ENCODE measurements at regions not wholly inside any gene's neighbourhood (a gene's known extent, or its start where the extent isn't known, plus 50 kb on each side); places are given as distances from the start of the nearest gene placed in this dataset.

GRCh38 chr5:68669864-68670575 is 423.8 kb upstream of the SLC30A5 start:
- Histone ChIP-seq H3K27ac (ENCODE audit: extremely low read depth, low read depth, low read length) (no peak overlapping the region), H3K4me3 (no peak overlapping the region), H3K27me3 (ENCODE audit: control insufficient read depth in 2 of 2, insufficient read depth in 2 of 2, low read length in 2 of 2) (peaks cover 6 to 25% of the 10 kb centered on the region in 2 experiments; a peak in 4 of 5 replicates), H3K9me3 (replicated peaks; ENCODE audit: control insufficient read depth, insufficient read depth, low read depth, low read length) (no peaks in the 10 kb centered on the region), H3K9ac (ENCODE audit: insufficient read depth in 1 of 2, low read depth in 2 of 2, low read length in 2 of 2) (no peak overlapping the region), H3K9me1 (ENCODE audit: control insufficient read depth, insufficient read depth, low read length) (no peaks in the 10 kb centered on the region), H3K4me1 (replicated peaks in 1 of 2; ENCODE audit: control insufficient read depth in 2 of 2, insufficient read depth in 2 of 2, low read length in 2 of 2) (no peaks in the 10 kb centered on the region), H3K36me3 (ENCODE audit: control insufficient read depth, insufficient read depth, low read length) (no peaks in the 10 kb centered on the region), H2AFZ (ENCODE audit: low read depth, low read length) (no peak overlapping the region), H3K79me2 (ENCODE audit: control insufficient read depth, insufficient read depth, low read length) (no peaks in the 10 kb centered on the region), H4K20me1 (replicated peaks; ENCODE audit: control insufficient read depth, insufficient read depth, low read length) (no peaks in the 10 kb centered on the region), H3K4me2 (ENCODE audit: insufficient read depth, low read length) (no peak overlapping the region)
- WGBS (ENCODE audit: insufficient coverage, low coverage, missing lambda C conversion rate), result 2% methylated on average over 8 of the region's 8 CpGs
- intact Hi-C loops (cut with micrococcal nuclease), result loop anchor here (10.0 kb wide), 1 partner anchor 195 kb away; no protein-coding TSS in a partner anchor
- DNase-seq (ENCODE audit: extremely low read depth in 1 of 4, low spot score in 3 of 4) (no peak), FAIRE-seq (no peak), ATAC-seq (no peak)
- ChIA-PET CTCF (ENCODE audit: low intra/inter-chr PET ratio) (no interaction called here), POLR2A (no interaction called here)
- in situ Hi-C loops (cut with MboI), result no loop called here
- TF ChIP-seq MXD1 (CRISPR knock-in tag; IDR thresholded peaks at IDR 0.05; ENCODE audit: borderline replicate concordance, poor library complexity, severe bottlenecking) (no peak), RBBP5 (IDR thresholded peaks at IDR 0.05; ENCODE audit: borderline replicate concordance, insufficient read depth, low read length, poor library complexity, severe bottlenecking) (no peak), HMBOX1 (IDR thresholded peaks at IDR 0.05) (no peak), NFE2 (IDR thresholded peaks at IDR 0.05; ENCODE audit: low read depth) (no peak), ASH1L (IDR thresholded peaks at IDR 0.05; ENCODE audit: borderline replicate concordance, low read depth, partially characterized antibody) (no peak), MTF1 (CRISPR knock-in tag; IDR thresholded peaks at IDR 0.05; ENCODE audit: borderline replicate concordance) (no peak), SMARCB1 (IDR thresholded peaks at IDR 0.05; ENCODE audit: insufficient read length, low read depth) (no peak), ZNF175 (CRISPR knock-in tag; IDR thresholded peaks at IDR 0.05; ENCODE audit: low read depth) (no peak), CBX1 (IDR thresholded peaks at IDR 0.05; ENCODE audit: low read depth) (no peak), ELF2 (CRISPR knock-in tag; IDR thresholded peaks at IDR 0.05) (no peak), ZNF436 (CRISPR knock-in tag; IDR thresholded peaks at IDR 0.05) (no peak), LARP7 (IDR thresholded peaks at IDR 0.05) (no peak), ZNF586 (CRISPR knock-in tag; conservative IDR thresholded peaks at IDR 0.05) (no peak), ZNF707 (CRISPR knock-in tag; conservative IDR thresholded peaks at IDR 0.05) (no peak), EZH2 (IDR thresholded peaks at IDR 0.05; ENCODE audit: borderline replicate concordance, low read depth, low read length) (no peak)
- TF ChIP-seq, protein P1, sequence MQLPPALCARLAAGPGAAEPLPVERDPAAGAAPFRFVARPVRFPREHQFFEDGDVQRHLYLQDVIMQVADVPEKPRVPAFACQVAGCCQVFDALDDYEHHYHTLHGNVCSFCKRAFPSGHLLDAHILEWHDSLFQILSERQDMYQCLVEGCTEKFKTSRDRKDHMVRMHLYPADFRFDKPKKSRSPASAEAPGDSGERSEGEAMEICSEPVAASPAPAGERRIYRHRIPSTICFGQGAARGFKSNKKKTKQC (CRISPR knock-in tag; IDR thresholded peaks at IDR 0.05), result no peak
- BruUV-seq (replicated peaks), result no TSS peak

All from K562 (cell line).